H1 (cell line): ENCODE measurements at regions not wholly inside any gene's neighbourhood (a gene's known extent, or its start where the extent isn't known, plus 50 kb on each side); places are given as distances from the start of the nearest gene placed in this dataset.
A peak's percentile ranks its signal among the peaks of the same experiment; 100 is the strongest.

Experiments
- CTCF ChIA-PET: fragments of 300-600 bp; sonication (Branson Sonifier 250); formaldehyde crosslinking; loops from one replicate; lab custom pipeline; 2021; ENCODE audit not compliant: partially characterized antibody; lab: Charles Lee
- POLR2A ChIA-PET: fragments of 300-600 bp; sonication (Branson Sonifier 250); formaldehyde crosslinking; loops from one replicate; lab custom pipeline; 2021; ENCODE audit warnings: inconsistent platforms; ENCODE audit not compliant: partially characterized antibody; lab: Charles Lee
- DNase-seq, 2 experiments: peaks; one replicate each; pipeline versions ENCODE4 v3.0.0 to v3.0.0-alpha.2; 2010 to 2022; ENCODE audit warnings: low spot score in 2 of 2, low read depth in 1 of 2, mixed read lengths in 1 of 2
- FAIRE-seq: peaks from 2 replicates; lab custom pipeline; 2011; peaks lifted over from hg19 to GRCh38; lab: Jason Lieb, UNC
- H2AFZ ChIP-seq: 2 replicates; pipeline ENCODE4 v1.8.1; 2012; ENCODE audit warnings: low read length, inconsistent platforms
- H2AK5ac ChIP-seq: 2 replicates; pipeline ENCODE4 v1.6.1; 2013; ENCODE audit warnings: low read depth, low read length
- H2BK120ac ChIP-seq: replicated peaks from 2 replicates; pipeline ENCODE3; 2013; ENCODE audit warnings: low read depth, low read length, inconsistent platforms
- H2BK12ac ChIP-seq: 2 replicates; pipeline ENCODE4 v1.6.1; 2013; ENCODE audit warnings: low read depth, low read length
- H2BK15ac ChIP-seq: 2 replicates; pipeline ENCODE4 v1.6.1; 2013; ENCODE audit warnings: low read length
- H2BK20ac ChIP-seq: 2 replicates; pipeline ENCODE4 v1.6.1; 2013; ENCODE audit warnings: low read length
- H2BK5ac ChIP-seq: 2 replicates; pipeline ENCODE4 v1.6.1; 2013; ENCODE audit warnings: low read depth, low read length
- H3K14ac ChIP-seq: 2 replicates; pipeline ENCODE4 v1.6.1; 2013; ENCODE audit warnings: inconsistent platforms; ENCODE audit not compliant: insufficient read length
- H3K18ac ChIP-seq: 2 replicates; pipeline ENCODE4 v1.6.1; 2013; ENCODE audit warnings: low read length; ENCODE audit errors: extremely low read depth
- H3K23ac ChIP-seq: 2 replicates; pipeline ENCODE4 v1.6.1; 2013; ENCODE audit warnings: inconsistent platforms; ENCODE audit not compliant: insufficient read length
- H3K23me2 ChIP-seq: 2 replicates; pipeline ENCODE4 v1.6.1; 2013; ENCODE audit warnings: low read depth, low read length
- H3K27ac ChIP-seq: 2 replicates; pipeline ENCODE4 v1.6.1; 2011; ENCODE audit warnings: low read depth, low read length, inconsistent platforms
- H3K27me3 ChIP-seq, 4 experiments: replicated peaks in 1 of 4; 1 replicate in 1 of 4; 2 replicates in 3 of 4; pipeline versions ENCODE4 v1.6.1 to v1.8.1; 2011 to 2013; ENCODE audit warnings: low read length in 3 of 4, mild to moderate bottlenecking in 3 of 4, inconsistent platforms in 2 of 4, mixed read lengths in 2 of 4, moderate library complexity in 1 of 4; ENCODE audit not compliant: control insufficient read depth in 3 of 4, insufficient read depth in 3 of 4; ENCODE audit errors: extremely low read depth in 1 of 4
- H3K36me3 ChIP-seq, 4 experiments: 2 replicates each; pipeline versions ENCODE4 v1.6.1 to v1.8.1; 2011 to 2013; ENCODE audit warnings: mild to moderate bottlenecking in 4 of 4, low read length in 3 of 4, moderate library complexity in 2 of 4, control low read depth in 1 of 4, inconsistent platforms in 1 of 4; ENCODE audit not compliant: insufficient read depth in 4 of 4, control insufficient read depth in 2 of 4
- H3K4ac ChIP-seq: replicated peaks from 2 replicates; pipeline ENCODE3; 2013; ENCODE audit warnings: low read length, low read depth, mixed read lengths, inconsistent platforms; ENCODE audit not compliant: insufficient read length
- H3K4me1 ChIP-seq, 4 experiments: replicated peaks in 1 of 4; 1 replicate in 1 of 4; 2 replicates in 3 of 4; pipeline versions ENCODE4 v1.6.1 to v1.8.1; 2011 to 2013; ENCODE audit warnings: low read length in 3 of 4, inconsistent platforms in 2 of 4, mixed read lengths in 1 of 4; ENCODE audit not compliant: insufficient read depth in 4 of 4, control insufficient read depth in 3 of 4
- H3K4me2 ChIP-seq, 2 experiments: 2 replicates each; pipeline versions ENCODE4 v1.6.1 to v1.8.1; 2011 to 2013; ENCODE audit warnings: low read depth in 2 of 2, low read length in 2 of 2, control low read depth in 1 of 2, inconsistent platforms in 1 of 2, mild to moderate bottlenecking in 1 of 2; ENCODE audit not compliant: insufficient read depth in 1 of 2
- H3K4me3 ChIP-seq, 4 experiments: fragments of 200-600, 300-600 bp in 1 of 4; sonication (generic), shearing (Covaris generic), sonication (Bioruptor Twin) in 1 of 4; 2 replicates each; pipeline versions ENCODE4 v1.5.1 to v1.8.1; 2011 to 2016; ENCODE audit warnings: low read length in 4 of 4, low read depth in 3 of 4, control low read depth in 2 of 4, inconsistent platforms in 2 of 4, mild to moderate bottlenecking in 2 of 4, mixed read lengths in 1 of 4, moderate library complexity in 1 of 4; ENCODE audit not compliant: insufficient read depth in 2 of 4; ENCODE audit errors: extremely low read depth in 1 of 4
- H3K56ac ChIP-seq: replicated peaks from 2 replicates; pipeline ENCODE3; 2013; ENCODE audit warnings: low read depth, mild to moderate bottlenecking, mixed read lengths, low read length, inconsistent platforms; ENCODE audit not compliant: insufficient read length
- H3K79me1 ChIP-seq: 2 replicates; pipeline ENCODE4 v1.6.1; 2013; ENCODE audit warnings: low read depth, low read length, control low read depth
- H3K79me2 ChIP-seq, 2 experiments: 2 replicates each; pipeline versions ENCODE4 v1.6.1 to v1.8.1; 2012 to 2013; ENCODE audit warnings: low read length in 2 of 2, mild to moderate bottlenecking in 2 of 2, inconsistent platforms in 1 of 2; ENCODE audit not compliant: insufficient read depth in 2 of 2, control insufficient read depth in 1 of 2
- H3K9ac ChIP-seq, 4 experiments: replicated peaks in 1 of 4; 1 replicate in 1 of 4; 2 replicates in 3 of 4; pipeline versions ENCODE4 v1.6.1 to v1.8.1; 2011 to 2013; ENCODE audit warnings: low read depth in 3 of 4, low read length in 3 of 4, control low read depth in 2 of 4, mild to moderate bottlenecking in 2 of 4, moderate library complexity in 2 of 4, inconsistent platforms in 1 of 4; ENCODE audit errors: extremely low read depth in 1 of 4
- H3K9me3 ChIP-seq, 2 experiments: 2 replicates each; pipeline versions ENCODE4 v1.6.1 to v1.8.1; 2012 to 2013; ENCODE audit warnings: mild to moderate bottlenecking in 2 of 2, moderate library complexity in 2 of 2, control low read depth in 1 of 2, inconsistent platforms in 1 of 2, low read depth in 1 of 2, low read length in 1 of 2, mixed read lengths in 1 of 2; ENCODE audit not compliant: insufficient read depth in 2 of 2
- H4K20me1 ChIP-seq, 2 experiments: replicated peaks in 1 of 2; 2 replicates each; pipeline versions ENCODE3 to v1.8.1; 2011 to 2013; ENCODE audit warnings: inconsistent platforms in 2 of 2, low read length in 2 of 2, mild to moderate bottlenecking in 1 of 2; ENCODE audit not compliant: insufficient read depth in 2 of 2, control insufficient read depth in 1 of 2
- H4K5ac ChIP-seq: 2 replicates; pipeline ENCODE4 v1.6.1; 2013; ENCODE audit warnings: low read length, low read depth, mixed read lengths, inconsistent platforms; ENCODE audit not compliant: insufficient read length
- H4K8ac ChIP-seq: 2 replicates; pipeline ENCODE4 v1.8.0; 2013; ENCODE audit warnings: mild to moderate bottlenecking, moderate library complexity, low read length, inconsistent platforms; ENCODE audit not compliant: insufficient read depth; ENCODE audit errors: extremely low read depth
- H4K91ac ChIP-seq: replicated peaks from 2 replicates; pipeline ENCODE3; 2013; ENCODE audit warnings: low read length, mixed read lengths, inconsistent platforms; ENCODE audit not compliant: insufficient read length
- CEBPB ChIP-seq: IDR thresholded peaks from 2 replicates; pipeline ENCODE4 v1.6.1; 2012; ENCODE audit warnings: low read depth, low read length
- CHD2 ChIP-seq: IDR thresholded peaks from 2 replicates; pipeline ENCODE4 v1.6.1; 2012; ENCODE audit warnings: low read length, improper control_type of control experiment
- CREB1 ChIP-seq: IDR thresholded peaks from 2 replicates; pipeline ENCODE4 v1.6.1; 2012; ENCODE audit warnings: inconsistent platforms
- EP300 ChIP-seq, 2 experiments: IDR thresholded peaks; 1 replicate in 1 of 2; 2 replicates in 1 of 2; pipeline ENCODE4 v1.6.1; 2011 to 2012; ENCODE audit warnings: low read depth in 2 of 2, low read length in 2 of 2, mild to moderate bottlenecking in 2 of 2, borderline replicate concordance in 1 of 2, inconsistent platforms in 1 of 2, moderate library complexity in 1 of 2
- GTF2F1 ChIP-seq: IDR thresholded peaks from 2 replicates; pipeline ENCODE4 v1.6.1; 2012; ENCODE audit warnings: low read depth, low read length, improper control_type of control experiment, borderline replicate concordance
- HDAC2 ChIP-seq, 2 experiments: fragments of 300-600 bp in 1 of 2; sonication (generic) in 1 of 2; IDR thresholded peaks; 2 replicates each; pipeline ENCODE4 v1.6.1; 2011 to 2012; ENCODE audit warnings: low read depth in 2 of 2, low read length in 2 of 2, mild to moderate bottlenecking in 2 of 2, moderate library complexity in 2 of 2, borderline replicate concordance in 1 of 2, inconsistent platforms in 1 of 2
- MAFK ChIP-seq: IDR thresholded peaks from 2 replicates; pipeline ENCODE4 v1.6.1; 2012; ENCODE audit warnings: low read depth, mild to moderate bottlenecking, improper control_type of control experiment, low read length
- RXRA ChIP-seq: IDR thresholded peaks from 2 replicates; pipeline ENCODE4 v1.6.1; 2011; ENCODE audit warnings: low read depth, mild to moderate bottlenecking, low read length, moderate library complexity; ENCODE audit not compliant: insufficient read depth
- SIN3A ChIP-seq, 2 experiments: IDR thresholded peaks in 1 of 2; conservative IDR thresholded peaks in 1 of 2; 2 replicates each; pipeline ENCODE4 v1.6.1; 2011 to 2012; ENCODE audit warnings: low read length in 2 of 2, improper control_type of control experiment in 1 of 2, low read depth in 1 of 2, mild to moderate bottlenecking in 1 of 2
- SIRT6 ChIP-seq: IDR thresholded peaks from one replicate; pipeline ENCODE4 v1.7.1; 2012; ENCODE audit warnings: low read length, inconsistent platforms
- SIX5 ChIP-seq: IDR thresholded peaks from 2 replicates; pipeline ENCODE4 v1.6.1; 2011; ENCODE audit warnings: mild to moderate bottlenecking, low read depth, low read length
- TAF7 ChIP-seq: optimal IDR thresholded peaks from 2 replicates; pipeline ENCODE3; 2011; ENCODE audit warnings: low read depth, mild to moderate bottlenecking, inconsistent platforms, low read length, moderate library complexity, borderline replicate concordance
- TCF12 ChIP-seq: IDR thresholded peaks from 2 replicates; pipeline ENCODE4 v1.6.1; 2011; ENCODE audit warnings: low read depth, mild to moderate bottlenecking, low read length
- TEAD4 ChIP-seq: IDR thresholded peaks from 2 replicates; pipeline ENCODE4 v1.6.1; 2012; ENCODE audit warnings: low read depth, low read length, inconsistent platforms, mixed read lengths
- WGBS, 2 experiments: shearing (Covaris generic) in 1 of 2; methylation state at CpG; one replicate each; pipeline versions ENCODE4 v1.1.6 to v1.1.7; 2013 to 2015; ENCODE audit warnings: low lambda C conversion rate in 2 of 2, mixed read lengths in 2 of 2, inconsistent platforms in 1 of 2, low coverage in 1 of 2, missing lambda C conversion rate in 1 of 2; ENCODE audit not compliant: insufficient replicate concordance in 2 of 2, insufficient coverage in 1 of 2, insufficient read length in 1 of 2; ENCODE audit errors: extremely low coverage in 1 of 2, missing lambda C conversion rate in 1 of 2; 5-methylcytosine and 5-hydroxymethylcytosine counted together

DNA sequence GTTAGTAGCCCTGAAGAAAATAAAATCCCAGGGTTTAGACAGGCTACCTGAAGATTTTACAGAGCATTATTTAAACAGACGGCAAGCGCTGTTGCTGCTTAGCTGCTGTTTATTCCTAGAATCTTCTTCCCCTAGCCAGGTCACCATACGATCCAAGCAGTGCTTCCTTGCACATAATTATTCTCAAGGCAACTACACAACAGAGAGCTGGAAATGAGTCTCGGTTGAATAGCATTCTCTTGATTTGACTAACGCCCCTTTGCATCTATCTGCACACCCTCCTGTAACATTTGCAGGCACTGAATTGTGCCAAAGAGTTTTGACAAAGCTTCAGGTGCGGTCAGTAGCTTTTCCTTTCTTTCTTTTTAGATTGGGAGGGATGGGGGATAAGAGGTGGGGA lies 564.4 kb downstream of the TBL1XR1 start:
- no peak overlapping the region for H3K23ac ChIP-seq
- no peak overlapping the region for H4K5ac ChIP-seq
- ChIA-PET POLR2A (no interaction called here), CTCF (interaction anchor here (0.7 to 1.5 kb wide), 11 partner anchors 10 to 310 kb away, joined by 3 to 6 read pairs (median 3); no protein-coding TSS in a partner anchor)
- no peak overlapping the region for H2BK15ac ChIP-seq
- FAIRE-seq (no peak), DNase-seq (no peak)
- H2AFZ ChIP-seq, result peak overlapping the region; percentile 82
- no peak overlapping the region for H2BK120ac ChIP-seq
- no peak overlapping the region for H3K18ac ChIP-seq
- H4K8ac ChIP-seq, result no peak overlapping the region
- no peak overlapping the region for H3K4me3 ChIP-seq
- H3K23me2 ChIP-seq, result no peaks in the 10 kb centered on the region
- H3K36me3 ChIP-seq, result no peaks in the 10 kb centered on the region
- H2BK12ac ChIP-seq, result no peak overlapping the region
- H4K91ac ChIP-seq, result no peak overlapping the region
- no peaks in the 10 kb centered on the region for H4K20me1 ChIP-seq
- H3K79me1 ChIP-seq, result no peaks in the 10 kb centered on the region
- no peaks in the 10 kb centered on the region for H3K27me3 ChIP-seq
- H3K4me2 ChIP-seq, result no peak overlapping the region; a peak in 1 of 4 replicates
- H3K4me1 ChIP-seq, result no peaks in the 10 kb centered on the region; a peak in 1 of 7 replicates
- 91% methylated on average over 6 of the region's 6 CpGs; no CpG with 5 or more reads in 1 of the 2 experiments for WGBS, 2 experiments
- H3K27ac ChIP-seq, result no peak overlapping the region
- TF ChIP-seq TEAD4 (no peak), CREB1 (no peak), SIN3A (conservative IDR thresholded peaks at IDR 0.05 in 1 of 2, IDR thresholded peaks at IDR 0.05 in 1 of 2; ENCODE audit: low read depth in 1 of 2, low read length in 2 of 2) (no peak), RXRA (no peak), SIX5 (no peak), MAFK (no peak), CEBPB (no peak), CHD2 (no peak), TCF12 (no peak), TAF7 (no peak), HDAC2 (IDR thresholded peaks at IDR 0.05; ENCODE audit: borderline replicate concordance in 1 of 2, low read depth in 2 of 2, low read length in 2 of 2) (no peak), SIRT6 (no peak), EP300 (IDR thresholded peaks at IDR 0.05; ENCODE audit: borderline replicate concordance in 1 of 2, low read depth in 2 of 2, low read length in 2 of 2) (no peak), GTF2F1 (no peak)
- no peak overlapping the region for H2BK5ac ChIP-seq
- no peak overlapping the region for H2BK20ac ChIP-seq
- H3K56ac ChIP-seq, result no peak overlapping the region
- H3K14ac ChIP-seq, result no peak overlapping the region
- no peaks in the 10 kb centered on the region for H3K79me2 ChIP-seq
- H3K4ac ChIP-seq, result no peak overlapping the region
- no peak overlapping the region for H3K9ac ChIP-seq
- no peak overlapping the region for H2AK5ac ChIP-seq
- no peaks in the 10 kb centered on the region for H3K9me3 ChIP-seq
